ENCODE measurements at regions not wholly inside any gene's neighbourhood (a gene's known extent, or its start where the extent isn't known, plus 50 kb on each side); places are given as distances from the start of the nearest gene placed in this dataset.

DNA sequence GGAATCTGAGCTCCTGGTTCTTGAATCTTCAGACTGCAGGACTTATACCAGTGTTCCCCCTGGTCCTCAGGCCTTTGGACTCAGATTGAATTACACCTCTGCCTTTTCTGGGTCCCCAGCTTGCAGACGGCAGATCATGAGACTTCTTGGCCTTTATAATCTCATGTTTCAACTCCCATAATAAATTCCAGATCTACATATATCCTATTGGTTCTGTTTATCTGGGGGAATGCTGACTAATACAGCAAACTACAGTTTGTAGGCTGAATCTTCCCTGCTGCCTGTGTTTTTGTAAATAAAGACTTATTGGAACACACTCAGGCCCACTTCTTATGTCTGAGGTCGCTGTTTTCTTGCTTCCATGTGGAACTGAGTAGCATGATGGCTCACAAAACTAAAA, 184.7 kb downstream of the HDGFL1 start:
- H3K4me1 ChIP-seq = no peaks in the 10 kb centered on the region
- DNase-seq (no peak), ATAC-seq (no peak)
- H3K27me3 ChIP-seq = no peaks in the 10 kb centered on the region
- no peak for TF ChIP-seq POLR2A (IDR thresholded peaks at IDR 0.05)
- TF ChIP-seq, protein P1, sequence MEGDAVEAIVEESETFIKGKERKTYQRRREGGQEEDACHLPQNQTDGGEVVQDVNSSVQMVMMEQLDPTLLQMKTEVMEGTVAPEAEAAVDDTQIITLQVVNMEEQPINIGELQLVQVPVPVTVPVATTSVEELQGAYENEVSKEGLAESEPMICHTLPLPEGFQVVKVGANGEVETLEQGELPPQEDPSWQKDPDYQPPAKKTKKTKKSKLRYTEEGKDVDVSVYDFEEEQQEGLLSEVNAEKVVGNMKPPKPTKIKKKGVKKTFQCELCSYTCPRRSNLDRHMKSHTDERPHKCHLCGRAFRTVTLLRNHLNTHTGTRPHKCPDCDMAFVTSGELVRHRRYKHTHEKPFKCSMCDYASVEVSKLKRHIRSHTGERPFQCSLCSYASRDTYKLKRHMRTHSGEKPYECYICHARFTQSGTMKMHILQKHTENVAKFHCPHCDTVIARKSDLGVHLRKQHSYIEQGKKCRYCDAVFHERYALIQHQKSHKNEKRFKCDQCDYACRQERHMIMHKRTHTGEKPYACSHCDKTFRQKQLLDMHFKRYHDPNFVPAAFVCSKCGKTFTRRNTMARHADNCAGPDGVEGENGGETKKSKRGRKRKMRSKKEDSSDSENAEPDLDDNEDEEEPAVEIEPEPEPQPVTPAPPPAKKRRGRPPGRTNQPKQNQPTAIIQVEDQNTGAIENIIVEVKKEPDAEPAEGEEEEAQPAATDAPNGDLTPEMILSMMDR (IDR thresholded peaks at IDR 0.05) = no peak
- no peaks in the 10 kb centered on the region for H3K9me3 ChIP-seq
- H3K36me3 ChIP-seq = no peaks in the 10 kb centered on the region
- intact Hi-C loops (cut with DNase I) = no loop called here
- WGBS (ENCODE audit: insufficient coverage, low coverage, low lambda C conversion rate, missing lambda C conversion rate) = 23% methylated on average over 2 of the region's 2 CpGs
- H3K27ac ChIP-seq = no peak overlapping the region
- no peak overlapping the region for H3K4me3 ChIP-seq

- 52% methylated on average over 4 of the region's 4 CpGs for WGBS (ENCODE audit: insufficient coverage, low coverage, low lambda C conversion rate, missing lambda C conversion rate)
- H3K4me3 ChIP-seq = no peak overlapping the region
- DNase-seq = no peak
- H3K27me3 ChIP-seq = no peaks in the 10 kb centered on the region
- H3K36me3 ChIP-seq = no peaks in the 10 kb centered on the region
- no peak for ATAC-seq
- no peak overlapping the region for H3K27ac ChIP-seq
- no peaks in the 10 kb centered on the region for H3K4me1 ChIP-seq
- intact Hi-C loops (cut with DNase I) = no loop called here
- no peaks in the 10 kb centered on the region for H3K9me3 ChIP-seq
- TF ChIP-seq, protein P1 (IDR thresholded peaks at IDR 0.05) = no peak
- no peak for TF ChIP-seq POLR2A (IDR thresholded peaks at IDR 0.05)
These were observed 186.2 kb downstream of the HDGFL1 start for GRCh38 chr6:22755605-22756004.

DNA sequence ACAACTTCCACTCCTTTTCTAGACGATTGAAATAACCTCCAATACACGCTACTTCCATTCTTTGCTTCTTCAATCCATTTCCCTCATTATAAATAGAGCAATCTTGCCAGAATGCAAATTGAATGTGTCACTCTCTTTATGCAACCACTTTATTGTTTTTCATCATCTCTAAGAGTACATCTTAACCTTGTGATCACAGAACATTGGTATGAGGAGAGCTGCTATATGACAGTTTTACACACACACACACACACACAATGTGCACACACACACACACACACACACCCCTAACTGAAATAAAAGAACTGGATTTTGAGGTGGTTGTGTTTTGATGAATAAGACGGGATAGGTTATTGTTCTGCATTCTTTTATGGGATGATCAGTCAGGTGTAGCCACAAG, 187.0 kb downstream of the HDGFL1 start:
- no peak overlapping the region for H3K4me3 ChIP-seq
- WGBS (ENCODE audit: insufficient coverage, low coverage, low lambda C conversion rate, missing lambda C conversion rate) = 45% methylated on average over 3 of the region's 3 CpGs
- H3K9me3 ChIP-seq = no peaks in the 10 kb centered on the region
- intact Hi-C loops (cut with DNase I) = no loop called here
- no peak for DNase-seq
- no peaks in the 10 kb centered on the region for H3K27me3 ChIP-seq
- no peaks in the 10 kb centered on the region for H3K4me1 ChIP-seq
- no peak overlapping the region for H3K27ac ChIP-seq
- no peaks in the 10 kb centered on the region for H3K36me3 ChIP-seq
- ATAC-seq = no peak
- TF ChIP-seq, protein P1 (IDR thresholded peaks at IDR 0.05) = no peak
- no peak for TF ChIP-seq POLR2A (IDR thresholded peaks at IDR 0.05)

- Histone ChIP-seq H3K4me3 (no peak overlapping the region), H3K36me3 (no peaks in the 10 kb centered on the region), H3K9me3 (no peaks in the 10 kb centered on the region), H3K27me3 (no peaks in the 10 kb centered on the region), H3K4me1 (no peaks in the 10 kb centered on the region), H3K27ac (no peak overlapping the region)
- TF ChIP-seq, protein P1 (IDR thresholded peaks at IDR 0.05) = no peak
- no peak for TF ChIP-seq POLR2A (IDR thresholded peaks at IDR 0.05)
- ATAC-seq (no peak), DNase-seq (no peak)
- intact Hi-C loops (cut with DNase I) = no loop called here
These were observed 195.1 kb downstream of the HDGFL1 start for GRCh38 chr6:22764496-22764895.

DNA sequence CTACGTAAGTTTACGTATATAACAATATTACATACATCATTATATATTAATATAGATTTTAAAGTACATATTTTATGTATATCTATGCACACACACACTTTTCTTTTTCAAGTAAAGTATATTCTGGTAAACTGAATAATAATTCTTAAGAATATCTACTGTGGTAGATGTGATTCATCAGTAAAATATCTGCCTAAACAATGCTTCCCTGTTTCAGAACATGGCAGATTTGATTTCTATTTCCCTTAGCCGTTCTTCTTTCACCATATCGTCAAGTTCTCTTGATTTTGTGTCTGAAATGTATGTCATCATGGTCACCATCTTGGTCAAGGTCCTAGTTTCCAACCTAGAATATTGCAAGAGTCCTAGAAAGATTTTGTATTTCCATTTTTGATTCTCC, 195.6 kb downstream of the HDGFL1 start:
- intact Hi-C loops (cut with DNase I) = no loop called here
- no peak for DNase-seq
- Histone ChIP-seq H3K27ac (no peak overlapping the region), H3K36me3 (no peaks in the 10 kb centered on the region), H3K27me3 (no peaks in the 10 kb centered on the region), H3K4me3 (no peak overlapping the region), H3K4me1 (no peaks in the 10 kb centered on the region), H3K9me3 (no peaks in the 10 kb centered on the region)
- WGBS (ENCODE audit: insufficient coverage, low coverage, low lambda C conversion rate, missing lambda C conversion rate) = 65% methylated on average over 4 of the region's 4 CpGs
- no peak for ATAC-seq
- no peak for TF ChIP-seq POLR2A (IDR thresholded peaks at IDR 0.05)
- TF ChIP-seq, protein P1 (IDR thresholded peaks at IDR 0.05) = no peak

Measured in right lobe of liver (tissue), 6 donors.